HG03520 (cell line): ENCODE measurements at regions not wholly inside any gene's neighbourhood (a gene's known extent, or its start where the extent isn't known, plus 50 kb on each side); places are given as distances from the start of the nearest gene placed in this dataset.

Source experiments
- ATAC-seq: cut with Tn5 transposase; IDR thresholded peaks from one replicate; pipeline ENCODE4 v1.9.1; 2021; ENCODE audit warnings: mild to moderate bottlenecking, moderate library complexity; ENCODE audit not compliant: unreplicated experiment

GRCh38 chr7:22589641-22590201 is 89.7 kb upstream of the STEAP1B start:
- ATAC-seq = no peak

DNA sequence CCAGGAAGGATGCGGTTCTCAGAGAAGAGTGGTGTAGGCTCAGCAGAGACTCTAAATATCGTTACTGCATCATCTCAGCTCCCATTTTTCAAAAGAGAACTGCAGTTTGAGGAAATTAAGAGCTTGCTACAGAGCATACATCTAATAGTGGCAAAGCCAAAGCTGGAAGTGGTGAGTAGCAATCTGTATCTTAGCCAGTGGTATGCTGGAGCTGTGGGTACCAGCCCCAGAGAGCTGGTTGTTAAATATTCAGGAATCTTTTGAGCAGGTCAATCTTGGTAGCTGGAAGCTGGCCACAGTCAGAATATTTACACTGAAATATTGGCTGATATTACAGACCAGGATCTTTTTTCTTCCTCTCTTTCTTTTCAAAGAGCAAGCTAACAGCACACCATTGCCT is 88.4 kb upstream of the STEAP1B start:
- no peak for ATAC-seq

DNA sequence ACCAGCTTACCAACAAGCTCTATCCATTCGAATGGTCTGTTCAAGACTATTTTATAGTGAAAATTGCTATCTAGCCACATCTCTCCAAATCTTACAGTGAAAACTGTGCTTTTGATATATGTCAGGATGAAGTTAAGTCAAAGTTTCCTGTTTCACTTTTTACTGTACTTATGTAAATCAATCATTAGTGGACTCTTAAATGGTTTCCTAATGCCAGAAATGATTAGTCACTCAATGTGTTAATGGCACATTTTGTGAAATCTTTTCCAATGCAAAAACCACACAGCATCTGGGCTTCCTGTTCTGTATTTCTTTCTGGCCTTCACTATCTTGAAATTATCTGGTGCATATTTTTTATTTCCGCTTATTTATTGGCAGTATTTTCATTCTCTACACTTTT is 87.3 kb upstream of the STEAP1B start:
- ATAC-seq = no peak

DNA sequence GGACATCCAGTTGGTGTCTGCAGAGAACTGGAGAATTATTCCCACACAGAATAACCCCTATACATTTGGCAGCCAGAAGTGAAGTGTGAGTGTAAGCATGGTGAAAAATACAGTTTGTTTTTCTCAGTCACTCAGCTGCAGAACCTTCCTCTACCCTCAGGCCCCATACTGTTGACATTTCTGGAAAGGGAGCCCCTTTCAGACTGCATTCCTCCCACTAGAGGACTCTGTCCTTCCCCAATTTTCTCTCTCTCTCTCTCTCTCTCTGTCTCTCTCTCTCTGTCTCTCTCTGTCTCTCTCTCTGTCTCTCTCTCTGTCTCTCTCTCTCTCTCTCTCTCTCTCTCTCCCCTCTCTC is 86.8 kb upstream of the STEAP1B start:
- ATAC-seq = no peak

GRCh38 chr7:22586101-22586785 is 86.3 kb upstream of the STEAP1B start:
- ATAC-seq = no peak

DNA sequence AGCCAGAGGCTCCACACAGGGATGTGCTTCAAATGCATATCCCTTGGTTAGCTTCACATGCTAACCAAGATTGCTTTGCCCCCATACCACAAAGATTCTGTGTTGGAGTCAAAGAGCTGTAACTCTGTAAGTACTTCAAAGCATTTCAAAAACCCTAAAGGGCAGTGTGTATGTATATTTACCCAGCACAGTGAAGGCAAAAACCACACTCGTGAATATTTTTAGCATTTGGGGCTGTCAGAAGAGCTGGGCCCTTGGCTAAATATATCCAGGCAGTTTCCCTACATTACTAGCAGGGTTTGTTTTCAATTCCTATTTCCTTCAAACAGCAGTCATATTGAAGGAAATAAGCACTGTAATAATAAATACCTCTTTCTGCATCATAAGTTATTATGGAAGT is 84.2 kb upstream of the STEAP1B start:
- no peak for ATAC-seq

DNA sequence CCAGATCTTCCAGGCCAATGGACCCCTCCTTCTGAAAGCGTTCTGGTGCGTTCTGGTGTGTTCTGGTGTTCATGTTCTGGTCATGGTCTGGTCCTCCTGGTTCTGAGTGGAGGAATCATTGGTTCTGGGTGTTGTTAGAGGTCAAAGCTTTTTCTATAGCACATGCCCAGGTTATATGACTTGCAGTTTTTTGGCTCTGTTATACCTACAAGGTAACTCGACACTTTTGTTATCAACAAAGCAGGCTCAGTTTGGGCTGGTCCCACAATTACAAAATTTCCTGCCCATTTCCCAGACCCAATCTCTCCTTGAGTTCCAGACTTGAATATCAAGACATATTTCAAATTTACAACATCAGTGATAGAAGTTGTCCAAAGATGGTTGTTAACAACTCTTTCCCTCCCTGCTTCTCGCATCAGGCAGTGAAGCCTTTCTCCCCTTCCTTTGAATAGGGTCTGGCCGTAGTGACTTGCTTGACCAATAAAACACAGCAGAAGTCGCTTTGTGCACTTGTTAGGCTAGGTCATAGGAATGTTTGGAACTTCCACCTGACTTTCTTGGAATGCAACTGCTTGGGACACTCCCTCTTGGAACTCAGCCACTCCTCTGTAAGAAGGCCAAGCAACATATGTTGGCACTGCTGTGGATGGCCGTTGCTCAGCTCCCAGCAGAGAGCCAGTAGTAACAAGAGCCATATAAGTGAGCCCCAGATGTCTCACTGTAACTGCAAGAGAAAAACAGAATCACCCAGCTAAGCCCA is 83.1 kb upstream of the STEAP1B start:
- ATAC-seq = no peak

DNA sequence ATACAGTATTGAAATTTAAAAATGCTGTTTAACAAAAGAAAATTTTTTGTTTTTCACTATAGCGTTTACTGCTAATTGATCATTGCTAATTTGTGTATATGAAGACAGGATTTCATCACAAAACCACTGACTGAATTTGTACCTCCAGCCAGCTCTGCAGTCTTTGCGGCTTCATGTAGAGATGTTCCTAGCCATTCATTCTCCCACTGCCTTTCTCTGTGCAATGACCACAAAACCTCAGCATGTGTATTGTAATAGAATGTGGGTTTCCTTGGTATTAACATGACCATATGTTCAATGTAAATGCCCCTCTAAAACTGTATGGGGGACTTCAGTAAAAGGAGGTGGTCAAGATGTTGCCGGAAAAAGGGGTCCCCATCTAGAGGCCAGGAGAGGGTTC is 81.1 kb upstream of the STEAP1B start:
- no peak for ATAC-seq

GRCh38 chr7:22579961-22580360 is 80.0 kb upstream of the STEAP1B start:
- no peak for ATAC-seq

GRCh38 chr7:22578007-22578733 is 78.2 kb upstream of the STEAP1B start:
- no peak for ATAC-seq

GRCh38 chr7:22577470-22578001 is 77.5 kb upstream of the STEAP1B start:
- no peak for ATAC-seq

GRCh38 chr7:22576612-22577469 is 76.9 kb upstream of the STEAP1B start:
- no peak for ATAC-seq

DNA sequence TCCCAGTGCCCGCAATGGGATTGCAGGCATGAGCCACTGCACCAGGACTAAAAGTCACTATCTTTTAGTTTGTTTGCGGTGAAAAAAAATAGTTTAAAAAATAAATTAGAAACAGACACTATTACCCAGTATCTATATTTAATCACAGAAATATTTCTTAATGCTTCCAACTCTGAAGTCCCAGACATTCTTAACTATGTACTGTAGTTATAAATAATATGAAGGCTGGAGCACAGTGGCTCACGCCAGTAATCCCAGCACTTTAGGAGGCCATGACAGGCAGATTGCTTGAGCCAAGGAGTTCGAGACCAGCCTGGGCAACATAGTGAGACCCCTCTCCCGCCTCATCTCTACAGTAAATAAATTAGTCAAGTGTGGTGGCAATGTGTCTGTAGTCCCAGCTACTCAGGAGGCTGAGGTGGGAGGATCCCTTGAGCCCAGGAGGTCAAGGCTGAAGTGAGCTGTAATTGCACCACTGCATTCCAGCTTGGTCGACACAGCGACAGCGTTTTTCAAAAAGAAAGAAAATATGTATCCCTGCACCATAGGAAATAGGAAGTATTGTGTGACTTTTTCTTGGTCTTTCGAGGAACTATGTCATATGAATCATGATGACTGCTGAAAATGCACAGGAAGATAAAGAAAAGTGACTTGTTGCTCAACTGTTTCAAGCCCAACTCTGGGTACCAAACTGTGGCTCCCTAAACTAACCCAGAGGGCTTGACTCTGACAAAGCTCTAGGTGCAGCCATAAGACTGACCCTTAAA is 74.9 kb upstream of the STEAP1B start:
- no peak for ATAC-seq

DNA sequence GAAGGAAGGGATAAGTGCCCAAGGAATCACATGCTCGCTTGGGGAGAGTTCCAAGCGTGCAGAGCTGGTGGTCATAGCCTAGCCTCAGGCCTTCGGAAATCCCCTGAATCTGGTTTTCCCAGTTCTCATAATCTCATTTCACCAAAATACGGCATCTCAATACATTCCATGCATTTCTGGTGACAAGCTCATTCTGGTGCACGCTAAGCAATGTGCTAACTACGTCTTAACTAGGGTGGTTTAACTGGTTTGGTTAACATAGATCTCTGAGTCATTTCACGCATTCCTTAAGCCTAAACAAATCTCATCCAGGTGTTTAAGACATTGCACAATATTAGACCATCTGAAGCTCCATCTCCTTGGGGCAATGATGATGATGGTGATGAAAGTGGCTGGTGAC is 72.9 kb upstream of the STEAP1B start:
- ATAC-seq = no peak

DNA sequence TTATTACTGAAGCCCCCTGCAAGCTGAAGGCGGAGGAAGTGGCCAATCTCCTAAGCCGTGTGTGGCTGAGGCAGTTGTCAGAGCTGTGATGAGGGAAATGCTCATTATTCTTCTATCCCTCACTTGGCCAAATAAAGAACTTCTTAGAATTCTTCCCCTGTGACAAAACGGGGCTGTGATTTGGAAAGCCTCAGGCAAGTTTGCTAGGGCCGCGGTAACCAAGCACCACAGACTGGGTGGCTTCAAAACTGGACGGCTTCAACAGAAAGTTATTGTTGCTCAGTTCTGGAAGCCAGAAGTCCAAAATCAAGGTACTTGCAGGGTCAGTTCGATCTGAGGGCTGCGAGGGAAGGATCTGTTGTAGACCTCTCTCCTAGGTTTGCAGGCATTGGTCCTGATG is 72.3 kb upstream of the STEAP1B start:
- ATAC-seq = no peak

DNA sequence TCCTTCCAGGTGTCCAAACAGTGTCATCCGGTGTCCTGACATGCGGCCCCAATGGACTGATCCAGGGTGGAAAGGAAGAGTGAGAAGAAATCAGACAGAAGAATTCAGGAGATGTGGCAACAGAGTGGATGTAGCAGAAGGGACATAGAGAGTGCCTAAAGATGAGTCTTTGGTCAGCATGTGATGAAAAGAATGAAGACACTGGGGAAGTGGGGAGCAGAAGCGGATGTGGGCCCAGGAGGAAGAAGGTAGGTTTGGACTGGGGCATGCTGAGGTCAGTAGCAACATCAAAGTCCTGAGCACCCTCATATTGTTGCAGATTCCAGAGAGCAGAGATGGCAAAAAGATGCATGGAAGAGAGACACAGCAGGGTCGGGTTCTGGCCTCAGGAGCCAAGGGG is 71.8 kb upstream of the STEAP1B start:
- ATAC-seq = no peak

DNA sequence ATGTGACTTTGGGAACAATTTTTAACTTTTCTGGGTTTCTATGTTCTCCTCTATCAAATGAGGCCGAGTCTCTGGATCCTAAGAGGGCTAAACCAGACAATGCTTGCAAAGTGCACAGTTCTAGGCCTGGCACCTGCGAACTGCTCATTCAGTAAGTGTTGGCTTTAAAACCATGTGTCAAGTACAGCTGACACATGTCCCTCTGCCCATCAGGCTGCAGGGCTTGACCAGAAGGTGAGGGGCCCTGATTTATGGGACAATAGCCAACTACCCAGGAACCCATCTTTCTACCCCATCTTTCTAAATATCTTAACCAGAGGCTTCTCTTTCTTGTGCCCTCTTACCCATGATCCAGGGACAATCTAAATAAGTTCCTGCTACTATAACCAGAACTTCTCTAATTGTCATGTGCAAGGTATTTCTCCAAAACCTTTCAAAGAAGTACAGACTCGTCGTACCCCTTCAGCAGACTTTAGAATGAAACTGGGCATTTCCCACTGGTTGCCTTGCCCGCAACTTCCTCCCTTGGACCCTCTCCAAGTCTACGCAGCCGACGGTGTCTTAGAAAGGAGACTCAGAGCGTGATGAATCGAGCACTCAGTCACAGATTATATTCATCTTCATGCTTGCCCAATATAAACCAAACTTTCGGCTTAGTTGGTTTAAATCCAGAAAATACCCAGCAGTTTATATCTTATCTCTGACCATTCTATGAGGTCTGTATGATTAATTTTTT is 69.8 kb upstream of the STEAP1B start:
- no peak for ATAC-seq

- ATAC-seq = no peak
Measured at GRCh38 chr7:22566592-22566991, 66.6 kb upstream of the STEAP1B start.

DNA sequence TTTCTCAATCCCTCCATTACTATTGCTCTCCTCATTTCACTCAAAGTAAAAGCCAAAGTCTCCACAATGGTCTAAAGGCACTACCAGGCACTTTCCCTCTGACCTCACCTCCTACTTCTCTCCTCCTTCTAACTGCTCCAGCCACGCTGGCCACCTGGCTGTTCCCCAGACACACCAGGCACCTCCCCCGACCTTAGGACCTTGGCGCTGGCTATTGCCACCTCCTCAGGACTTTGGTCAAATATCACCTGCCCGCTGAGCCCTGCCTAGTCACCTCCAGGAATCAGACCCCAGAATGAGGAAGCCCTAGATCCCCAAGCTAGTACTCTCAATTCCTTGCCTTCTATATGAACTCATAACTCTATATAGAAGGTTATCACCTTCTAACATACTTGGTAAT is 66.2 kb upstream of the STEAP1B start:
- ATAC-seq = no peak
